Psoas muscle (tissue), 7 donors: ENCODE measurements at regions not wholly inside any gene's neighbourhood (a gene's known extent, or its start where the extent isn't known, plus 50 kb on each side); places are given as distances from the start of the nearest gene placed in this dataset.
A peak's percentile ranks its signal among the peaks of the same experiment; 100 is the strongest.

Experiments
- ATAC-seq, 4 donors: fragments of 200-7000 bp; cut with Tn5 transposase; one replicate each; pipeline ENCODE4 v1.9.1; 2020; ENCODE audit warnings: moderate library complexity in 3 of 4, mild to moderate bottlenecking in 2 of 4
- DNase-seq, 2 donors: peaks; one replicate each; pipeline ENCODE4 v3.0.0-alpha.2; 2020
- H3K27ac ChIP-seq: fragments of 200-600 bp; one replicate; pipeline ENCODE4 v1.8.0; 2022
- H3K27me3 ChIP-seq, 3 donors: fragments of 200-600 bp in 1 of 3; one replicate each; pipeline versions ENCODE4 v1.6.1 to v1.8.0; 2013 to 2022; ENCODE audit warnings: low read length in 2 of 3, mild to moderate bottlenecking in 2 of 3, moderate library complexity in 1 of 3; ENCODE audit not compliant: insufficient read depth in 3 of 3
- H3K36me3 ChIP-seq, 2 donors: fragments of 200-600 bp in 1 of 2; one replicate each; pipeline versions ENCODE4 v1.6.1 to v1.8.0; 2013 to 2022; ENCODE audit warnings: low read depth in 1 of 2, mild to moderate bottlenecking in 1 of 2, moderate library complexity in 1 of 2; ENCODE audit not compliant: insufficient read depth in 1 of 2
- H3K4me1 ChIP-seq: fragments of 200-600 bp; one replicate; pipeline ENCODE4 v1.8.0; 2022
- H3K4me3 ChIP-seq: fragments of 200-600 bp; one replicate; pipeline ENCODE4 v1.8.0; 2022; ENCODE audit warnings: mild to moderate bottlenecking
- H3K9me3 ChIP-seq: fragments of 200-600 bp; one replicate; pipeline ENCODE4 v1.8.0; 2022
- WGBS, 3 donors: extraction: QIAGEN DNeasy Blood & Tissue Kit; methylation state at CpG; one replicate each; pipeline versions ENCODE4 v1.1.6 to v1.1.7; 2013; 5-methylcytosine and 5-hydroxymethylcytosine counted together
- intact Hi-C, 2 donors: fragments of 100-400 bp; cut with DNase I; formaldehyde crosslinking; loops; one replicate each; pipeline versions ENCODE4 v1.11.0 to v1.14.2; 2022
- TF ChIP-seq, protein P1 (sequence below): fragments of 200-600 bp; IDR thresholded peaks from one replicate; pipeline ENCODE4 v1.8.0; 2022; ENCODE audit warnings: antibody characterized with exemption
- donor health status: healthy with polysubstance abuse.
- donor health status: DM: no; HTN: no; CAD: no; lungs with moderate emphysema.
- donor health status: Bipolar disorder and iron deficiency.
- donor health status: healthy.
- donor health status: DM: yes; HTN: yes; CAD: no.
- donor health status: DM: no; HTN: no; CAD: no.
- donor health status: DM: yes; HTN: yes; CAD: no.

- TF ChIP-seq, protein P1, sequence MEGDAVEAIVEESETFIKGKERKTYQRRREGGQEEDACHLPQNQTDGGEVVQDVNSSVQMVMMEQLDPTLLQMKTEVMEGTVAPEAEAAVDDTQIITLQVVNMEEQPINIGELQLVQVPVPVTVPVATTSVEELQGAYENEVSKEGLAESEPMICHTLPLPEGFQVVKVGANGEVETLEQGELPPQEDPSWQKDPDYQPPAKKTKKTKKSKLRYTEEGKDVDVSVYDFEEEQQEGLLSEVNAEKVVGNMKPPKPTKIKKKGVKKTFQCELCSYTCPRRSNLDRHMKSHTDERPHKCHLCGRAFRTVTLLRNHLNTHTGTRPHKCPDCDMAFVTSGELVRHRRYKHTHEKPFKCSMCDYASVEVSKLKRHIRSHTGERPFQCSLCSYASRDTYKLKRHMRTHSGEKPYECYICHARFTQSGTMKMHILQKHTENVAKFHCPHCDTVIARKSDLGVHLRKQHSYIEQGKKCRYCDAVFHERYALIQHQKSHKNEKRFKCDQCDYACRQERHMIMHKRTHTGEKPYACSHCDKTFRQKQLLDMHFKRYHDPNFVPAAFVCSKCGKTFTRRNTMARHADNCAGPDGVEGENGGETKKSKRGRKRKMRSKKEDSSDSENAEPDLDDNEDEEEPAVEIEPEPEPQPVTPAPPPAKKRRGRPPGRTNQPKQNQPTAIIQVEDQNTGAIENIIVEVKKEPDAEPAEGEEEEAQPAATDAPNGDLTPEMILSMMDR, result no peak
- DNase-seq (no peak), ATAC-seq (no peak)
- Histone ChIP-seq H3K4me3 (peak overlapping the region; percentile 36), H3K4me1 (no peaks in the 10 kb centered on the region), H3K27me3 (peaks cover 0 to 65% (median 19%) of the 10 kb centered on the region in 3 donors), H3K9me3 (no peaks in the 10 kb centered on the region), H3K36me3 (no peaks in the 10 kb centered on the region), H3K27ac (no peak overlapping the region)
- intact Hi-C loops, result no loop called here
- WGBS, 3 donors, result 1% methylated on average over 54 to 59 of the region's 59 CpGs
Measured at GRCh38 chr12:107843351-107844311, 69.1 kb downstream of the ASCL4 start.

DNA sequence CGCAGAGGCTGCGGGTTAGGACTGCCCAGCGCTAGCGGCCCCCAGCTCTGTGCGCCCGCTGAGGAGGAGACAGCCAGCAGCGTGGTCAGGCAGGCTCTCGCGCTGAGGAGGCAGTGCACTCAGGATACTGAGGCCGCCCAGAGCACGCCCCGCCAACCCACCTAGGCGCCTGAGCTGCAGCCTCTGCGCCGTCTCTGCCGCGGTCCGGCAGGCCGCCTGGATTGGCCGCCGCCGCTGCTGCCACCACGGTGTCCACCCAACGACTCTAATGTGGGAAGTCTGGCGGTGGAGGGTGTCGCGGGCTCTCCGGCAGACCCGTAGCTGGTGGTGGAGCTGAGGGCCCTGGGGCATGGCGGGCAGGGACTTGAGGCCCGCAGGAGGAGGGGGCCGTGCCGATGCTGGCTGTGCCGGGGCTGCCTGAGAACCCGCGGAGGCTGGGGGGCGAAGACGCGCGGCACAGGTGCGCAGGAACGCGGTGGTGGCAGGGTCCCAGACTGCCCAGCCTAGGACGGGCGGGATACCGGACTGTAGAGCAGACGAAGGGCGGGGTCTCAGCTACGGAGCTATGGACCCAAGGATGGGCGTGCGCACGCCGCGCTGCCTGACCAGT lies 69.9 kb downstream of the ASCL4 start:
- TF ChIP-seq, protein P1, result no peak
- H3K27me3 ChIP-seq, result peaks cover 0 to 70% (median 23%) of the 10 kb centered on the region in 3 donors
- peak in 1 of 2 donors; percentile 43 for DNase-seq
- ATAC-seq, result no peak
- H3K27ac ChIP-seq, result no peak overlapping the region
- no peaks in the 10 kb centered on the region for H3K9me3 ChIP-seq
- H3K4me3 ChIP-seq, result peak overlapping the region; percentile 36
- 0 to 1% (median 1%) methylated on average over 31 to 54 of the region's 54 CpGs for WGBS, 3 donors
- intact Hi-C loops, result no loop called here
- H3K4me1 ChIP-seq, result no peaks in the 10 kb centered on the region
- no peaks in the 10 kb centered on the region for H3K36me3 ChIP-seq

DNA sequence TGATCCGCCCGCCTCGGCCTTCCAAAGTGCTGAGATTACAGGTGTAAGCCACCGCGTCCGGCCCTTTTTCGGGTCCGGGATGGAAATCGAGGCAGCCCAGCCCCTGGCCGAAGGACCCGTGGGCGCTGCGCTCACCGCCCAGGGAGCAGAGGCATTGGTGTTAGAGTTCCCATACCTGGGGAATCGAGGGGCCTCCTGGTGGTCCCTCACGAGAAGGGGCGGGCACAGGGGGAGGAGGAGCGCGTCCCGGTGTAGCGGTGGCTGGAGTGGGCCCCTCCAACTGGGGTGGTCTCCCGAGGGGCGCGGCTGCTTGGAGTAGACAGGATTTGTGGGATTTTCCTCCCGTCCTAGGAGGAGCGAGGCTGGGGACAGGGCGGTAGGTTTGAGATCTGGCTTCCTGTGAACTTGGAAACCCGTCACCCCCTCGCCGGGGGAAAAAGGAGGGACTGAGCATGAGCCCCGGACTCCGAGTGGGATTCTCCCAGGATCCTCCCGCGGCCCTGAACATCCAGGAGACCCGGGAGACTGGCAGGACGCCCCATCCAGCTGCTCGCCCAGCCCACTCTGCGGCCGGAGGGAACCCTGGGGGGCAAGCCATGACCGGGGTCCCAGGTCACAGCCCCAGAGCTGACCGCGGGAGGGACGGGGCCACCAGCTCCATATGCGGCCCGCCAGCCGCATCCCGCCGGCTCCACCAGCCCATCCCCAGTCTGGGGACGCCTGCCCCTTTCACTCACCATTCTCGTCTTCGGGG lies 70.9 kb downstream of the ASCL4 start:
- ATAC-seq (no peak), DNase-seq (no peak)
- H3K4me3 ChIP-seq, result no peak overlapping the region
- WGBS, 3 donors, result 4 to 6% (median 5%) methylated on average over 42 to 51 of the region's 51 CpGs
- peaks cover 0 to 76% (median 23%) of the 10 kb centered on the region in 3 donors for H3K27me3 ChIP-seq
- TF ChIP-seq, protein P1, result no peak
- intact Hi-C loops, result no loop called here
- H3K9me3 ChIP-seq, result no peaks in the 10 kb centered on the region
- no peaks in the 10 kb centered on the region for H3K36me3 ChIP-seq
- H3K27ac ChIP-seq, result no peak overlapping the region
- H3K4me1 ChIP-seq, result no peaks in the 10 kb centered on the region

GRCh38 chr12:107845980-107846659 lies 71.6 kb downstream of the ASCL4 start:
- H3K4me1 ChIP-seq, result no peaks in the 10 kb centered on the region
- H3K9me3 ChIP-seq, result no peaks in the 10 kb centered on the region
- peaks cover 0 to 76% (median 23%) of the 10 kb centered on the region in 3 donors for H3K27me3 ChIP-seq
- ATAC-seq (no peak), DNase-seq (no peak)
- H3K27ac ChIP-seq, result no peak overlapping the region
- H3K36me3 ChIP-seq, result no peaks in the 10 kb centered on the region
- TF ChIP-seq, protein P1, result no peak
- WGBS, 3 donors, result 38 to 48% (median 43%) methylated on average over 17 of the region's 17 CpGs
- no peak overlapping the region for H3K4me3 ChIP-seq
- intact Hi-C loops, result no loop called here
